NCI-H524 (cell line): ENCODE measurements at regions not wholly inside any gene's neighbourhood (a gene's known extent, or its start where the extent isn't known, plus 50 kb on each side); places are given as distances from the start of the nearest gene placed in this dataset.
A peak's percentile ranks its signal among the peaks of the same experiment; 100 is the strongest.

Experiments
- DNase-seq, 2 experiments: peaks; one replicate each; lab custom pipeline; 2025; lab: John Stamatoyannopoulos, UW

- DNase-seq, result peak; percentile 97
Measured at GRCh38 chr17:79473111-79473875, 137.6 kb downstream of the RBFOX3 start.

GRCh38 chr17:79470754-79471153, 140.1 kb downstream of the RBFOX3 start:
- no peak for DNase-seq

- no peak for DNase-seq
Measured at GRCh38 chr17:79469646-79470045, 141.2 kb downstream of the RBFOX3 start.

- no peak for DNase-seq
Measured at GRCh38 chr17:79468183-79468944, 142.5 kb downstream of the RBFOX3 start.

- DNase-seq, result no peak
Measured at GRCh38 chr17:79466562-79467350, 144.1 kb downstream of the RBFOX3 start.

- DNase-seq, result peak; percentile 95 to 96
Measured at GRCh38 chr17:79465681-79466025, 145.2 kb downstream of the RBFOX3 start.

GRCh38 chr17:79465011-79465680, 145.7 kb downstream of the RBFOX3 start:
- peak; percentile 100 for DNase-seq

- DNase-seq, result peak; percentile 86 to 91
Measured at GRCh38 chr17:79464318-79465010, 146.4 kb downstream of the RBFOX3 start.

GRCh38 chr17:79463421-79464317, 147.2 kb downstream of the RBFOX3 start:
- DNase-seq, result peak; percentile 75 to 84

- no peak for DNase-seq
Measured at GRCh38 chr17:79461041-79461440, 149.8 kb downstream of the RBFOX3 start.

- no peak for DNase-seq
Measured at GRCh38 chr17:79459846-79460245, 151.0 kb downstream of the RBFOX3 start.

- DNase-seq, result peak; percentile 49 to 89
Measured at GRCh38 chr17:79459003-79459655, 151.7 kb downstream of the RBFOX3 start.

- DNase-seq, result no peak
Measured at GRCh38 chr17:79458356-79458755, 152.5 kb downstream of the RBFOX3 start.

GRCh38 chr17:79457889-79458288, 153.0 kb downstream of the RBFOX3 start:
- DNase-seq, result no peak

GRCh38 chr17:79457376-79457775, 153.5 kb downstream of the RBFOX3 start:
- no peak for DNase-seq

GRCh38 chr17:79455636-79456035, 155.2 kb downstream of the RBFOX3 start:
- DNase-seq, result no peak

GRCh38 chr17:79454826-79455225, 156.0 kb downstream of the RBFOX3 start:
- DNase-seq, result no peak

- DNase-seq, result no peak
Measured at GRCh38 chr17:79453481-79453880, 157.4 kb downstream of the RBFOX3 start.

GRCh38 chr17:79452706-79453105, 158.1 kb downstream of the RBFOX3 start:
- no peak for DNase-seq

GRCh38 chr17:79451167-79451566, 159.7 kb downstream of the RBFOX3 start:
- no peak for DNase-seq
